ENCODE measurements at regions not wholly inside any gene's neighbourhood (a gene's known extent, or its start where the extent isn't known, plus 50 kb on each side); places are given as distances from the start of the nearest gene placed in this dataset.

- TF ChIP-seq, protein P1, sequence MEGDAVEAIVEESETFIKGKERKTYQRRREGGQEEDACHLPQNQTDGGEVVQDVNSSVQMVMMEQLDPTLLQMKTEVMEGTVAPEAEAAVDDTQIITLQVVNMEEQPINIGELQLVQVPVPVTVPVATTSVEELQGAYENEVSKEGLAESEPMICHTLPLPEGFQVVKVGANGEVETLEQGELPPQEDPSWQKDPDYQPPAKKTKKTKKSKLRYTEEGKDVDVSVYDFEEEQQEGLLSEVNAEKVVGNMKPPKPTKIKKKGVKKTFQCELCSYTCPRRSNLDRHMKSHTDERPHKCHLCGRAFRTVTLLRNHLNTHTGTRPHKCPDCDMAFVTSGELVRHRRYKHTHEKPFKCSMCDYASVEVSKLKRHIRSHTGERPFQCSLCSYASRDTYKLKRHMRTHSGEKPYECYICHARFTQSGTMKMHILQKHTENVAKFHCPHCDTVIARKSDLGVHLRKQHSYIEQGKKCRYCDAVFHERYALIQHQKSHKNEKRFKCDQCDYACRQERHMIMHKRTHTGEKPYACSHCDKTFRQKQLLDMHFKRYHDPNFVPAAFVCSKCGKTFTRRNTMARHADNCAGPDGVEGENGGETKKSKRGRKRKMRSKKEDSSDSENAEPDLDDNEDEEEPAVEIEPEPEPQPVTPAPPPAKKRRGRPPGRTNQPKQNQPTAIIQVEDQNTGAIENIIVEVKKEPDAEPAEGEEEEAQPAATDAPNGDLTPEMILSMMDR (IDR thresholded peaks at IDR 0.05), result no peak
- POLR2A ChIA-PET, result no interaction called here
- CTCF ChIA-PET, result no interaction called here
- no peaks in the 10 kb centered on the region for H3K9me3 Mint-ChIP-seq
- no peak overlapping the region for H3K4me3 Mint-ChIP-seq
- ATAC-seq (ENCODE audit: low read depth), result no peak
- H3K27me3 Mint-ChIP-seq, result peaks cover 9% of the 10 kb centered on the region
- intact Hi-C loops (cut with micrococcal nuclease), result no loop called here
- DNase-seq, result no peak
- H3K36me3 Mint-ChIP-seq (ENCODE audit: low read depth), result no peaks in the 10 kb centered on the region
- H3K4me1 Mint-ChIP-seq, result no peaks in the 10 kb centered on the region
- no peak overlapping the region for H3K27ac Mint-ChIP-seq
Measured at GRCh38 chr2:104752504-104752903, 101.4 kb upstream of the POU3F3 start.

DNA sequence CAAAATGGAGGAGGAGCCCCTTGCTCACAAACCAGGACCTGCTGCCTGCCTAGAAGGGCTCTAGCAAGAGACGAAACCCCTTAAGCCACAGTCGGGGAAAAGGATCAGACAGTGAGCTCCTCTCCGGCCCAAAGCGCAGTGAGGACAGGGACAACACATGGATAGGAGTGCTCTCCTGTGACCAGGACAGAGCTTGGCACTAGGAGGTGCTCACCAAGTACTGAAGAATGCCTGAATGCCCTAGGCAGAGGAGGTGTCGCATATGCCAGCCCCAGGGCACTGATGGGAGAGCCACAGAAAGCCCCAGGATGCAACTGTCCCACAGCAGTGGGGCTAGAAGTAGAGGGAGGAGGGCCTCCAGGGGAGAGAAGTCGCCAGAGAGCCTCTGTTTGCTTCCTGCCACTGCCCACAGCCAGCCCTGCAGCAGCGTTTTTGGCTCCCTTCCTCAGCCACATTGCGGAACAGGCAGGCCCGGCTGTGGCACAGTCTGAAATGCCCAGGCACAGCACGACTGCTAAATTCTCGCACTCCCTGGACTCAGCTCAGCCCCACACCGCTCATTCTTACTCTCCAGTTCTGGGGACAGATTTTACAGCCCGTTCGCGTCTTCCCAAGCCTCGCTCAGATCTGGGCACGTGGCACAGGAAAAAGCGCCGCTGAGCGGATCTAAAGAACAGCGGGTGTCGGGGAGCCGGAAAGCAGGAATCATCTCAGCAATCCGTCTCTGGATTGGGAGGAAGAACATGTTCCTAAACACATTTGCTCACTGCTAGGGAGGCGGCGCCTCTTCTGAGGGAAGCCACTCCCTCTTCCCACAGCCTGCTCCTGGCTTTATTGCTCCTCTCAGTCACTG lies 98.7 kb upstream of the POU3F3 start:
- no peak for ATAC-seq (ENCODE audit: low read depth)
- POLR2A ChIA-PET, result no interaction called here
- TF ChIP-seq, protein P1 (IDR thresholded peaks at IDR 0.05), result no peak

DNA sequence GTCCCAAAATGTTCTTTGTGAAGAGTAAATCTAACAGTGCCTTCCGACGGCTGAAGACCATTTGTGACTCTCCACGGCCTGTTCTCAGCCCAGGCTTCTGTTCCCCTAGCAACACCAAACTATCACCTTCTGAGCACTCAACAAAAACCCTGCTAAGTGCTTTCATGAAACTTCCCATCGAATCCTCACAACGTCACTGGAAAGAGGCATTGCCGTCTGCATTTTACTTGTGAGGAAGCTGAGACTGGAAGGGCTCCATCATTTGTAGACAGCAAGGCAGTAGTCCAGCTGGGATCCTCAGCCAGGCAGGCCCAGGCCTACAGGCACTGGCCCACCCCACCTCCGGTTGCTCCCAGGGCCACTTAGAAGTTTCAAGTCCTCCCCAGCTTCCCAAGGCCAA lies 97.8 kb upstream of the POU3F3 start:
- TF ChIP-seq, protein P1 (IDR thresholded peaks at IDR 0.05), result no peak
- H3K4me1 Mint-ChIP-seq, result no peaks in the 10 kb centered on the region
- no peak overlapping the region for H3K27ac Mint-ChIP-seq

More for the DNA sequence above, 98.7 kb upstream of the POU3F3 start:
- no peak overlapping the region for H3K27ac Mint-ChIP-seq
- intact Hi-C loops (cut with micrococcal nuclease), result no loop called here
- H3K9me3 Mint-ChIP-seq, result no peaks in the 10 kb centered on the region
- CTCF ChIA-PET, result no interaction called here
- H3K36me3 Mint-ChIP-seq (ENCODE audit: low read depth), result no peaks in the 10 kb centered on the region
- H3K27me3 Mint-ChIP-seq, result peaks cover 7% of the 10 kb centered on the region
- no peak overlapping the region for H3K4me3 Mint-ChIP-seq
- no peaks in the 10 kb centered on the region for H3K4me1 Mint-ChIP-seq
- no peak for DNase-seq

GRCh38 chr2:104757056-104757455 lies 96.9 kb upstream of the POU3F3 start:
- POLR2A ChIA-PET, result no interaction called here
- CTCF ChIA-PET, result no interaction called here

More for the DNA sequence above, 97.8 kb upstream of the POU3F3 start:
- H3K9me3 Mint-ChIP-seq, result no peaks in the 10 kb centered on the region
- ChIA-PET POLR2A (no interaction called here), CTCF (no interaction called here)
- no peak for ATAC-seq (ENCODE audit: low read depth)
- DNase-seq, result no peak
- H3K36me3 Mint-ChIP-seq (ENCODE audit: low read depth), result no peaks in the 10 kb centered on the region
- H3K4me3 Mint-ChIP-seq, result no peak overlapping the region
- H3K27me3 Mint-ChIP-seq, result peaks cover 7% of the 10 kb centered on the region
- intact Hi-C loops (cut with micrococcal nuclease), result no loop called here

GRCh38 chr2:104758199-104758620 lies 95.7 kb upstream of the POU3F3 start:
- Mint-ChIP-seq H3K36me3 (ENCODE audit: low read depth) (no peaks in the 10 kb centered on the region), H3K9me3 (no peaks in the 10 kb centered on the region), H3K4me1 (no peaks in the 10 kb centered on the region), H3K27me3 (peaks cover 5% of the 10 kb centered on the region), H3K4me3 (no peak overlapping the region), H3K27ac (no peak overlapping the region)
- TF ChIP-seq, protein P1 (IDR thresholded peaks at IDR 0.05), result no peak
- ChIA-PET POLR2A (no interaction called here), CTCF (no interaction called here)
- DNase-seq (no peak), ATAC-seq (ENCODE audit: low read depth) (no peak)
- intact Hi-C loops (cut with micrococcal nuclease), result no loop called here

More at GRCh38 chr2:104757056-104757455, 96.9 kb upstream of the POU3F3 start:
- ATAC-seq (ENCODE audit: low read depth) (no peak), DNase-seq (no peak)
- Mint-ChIP-seq H3K9me3 (no peaks in the 10 kb centered on the region), H3K36me3 (ENCODE audit: low read depth) (no peaks in the 10 kb centered on the region), H3K4me3 (no peak overlapping the region), H3K27ac (no peak overlapping the region), H3K4me1 (no peaks in the 10 kb centered on the region), H3K27me3 (peaks cover 5% of the 10 kb centered on the region)
- TF ChIP-seq, protein P1 (IDR thresholded peaks at IDR 0.05), result no peak
- intact Hi-C loops (cut with micrococcal nuclease), result no loop called here
